ENCODE measurements at regions not wholly inside any gene's neighbourhood (a gene's known extent, or its start where the extent isn't known, plus 50 kb on each side); places are given as distances from the start of the nearest gene placed in this dataset.

- Histone ChIP-seq H3K27ac (no peak overlapping the region), H3K4me3 (ENCODE audit: low read depth, low read length) (no peak overlapping the region), H3K36me3 (replicated peaks) (no peaks in the 10 kb centered on the region), H3K27me3 (replicated peaks) (no peaks in the 10 kb centered on the region)
- no peak for TF ChIP-seq CTCF (IDR thresholded peaks at IDR 0.05; ENCODE audit: low read depth, low read length, missing control alignments)
- no peak for DNase-seq
- in situ Hi-C loops (cut with HindIII; ENCODE audit: low pct_ligation_motif_present, low sequenced_read_pairs) = no loop called here
Observed at GRCh38 chr15:93241696-93242585, 152.9 kb upstream of the RGMA start.

GRCh38 chr15:93239993-93240392 is 151.0 kb upstream of the RGMA start:
- H3K36me3 ChIP-seq (replicated peaks) = no peaks in the 10 kb centered on the region
- no peaks in the 10 kb centered on the region for H3K27me3 ChIP-seq (replicated peaks)
- TF ChIP-seq CTCF (IDR thresholded peaks at IDR 0.05; ENCODE audit: low read depth, low read length, missing control alignments) = no peak
- in situ Hi-C loops (cut with HindIII; ENCODE audit: low pct_ligation_motif_present, low sequenced_read_pairs) = no loop called here
- no peak overlapping the region for H3K27ac ChIP-seq
- no peak overlapping the region for H3K4me3 ChIP-seq (ENCODE audit: low read depth, low read length)
- no peak for DNase-seq

GRCh38 chr15:93239591-93239990 is 150.6 kb upstream of the RGMA start:
- Histone ChIP-seq H3K4me3 (ENCODE audit: low read depth, low read length) (no peak overlapping the region), H3K36me3 (replicated peaks) (no peaks in the 10 kb centered on the region), H3K27me3 (replicated peaks) (no peaks in the 10 kb centered on the region), H3K27ac (no peak overlapping the region)
- in situ Hi-C loops (cut with HindIII; ENCODE audit: low pct_ligation_motif_present, low sequenced_read_pairs) = no loop called here
- TF ChIP-seq CTCF (IDR thresholded peaks at IDR 0.05; ENCODE audit: low read depth, low read length, missing control alignments) = no peak
- no peak for DNase-seq

- Histone ChIP-seq H3K27ac (no peak overlapping the region), H3K4me3 (ENCODE audit: low read depth, low read length) (no peak overlapping the region), H3K36me3 (replicated peaks) (no peaks in the 10 kb centered on the region), H3K27me3 (replicated peaks) (no peaks in the 10 kb centered on the region)
- in situ Hi-C loops (cut with HindIII; ENCODE audit: low pct_ligation_motif_present, low sequenced_read_pairs) = no loop called here
- DNase-seq = no peak
- no peak for TF ChIP-seq CTCF (IDR thresholded peaks at IDR 0.05; ENCODE audit: low read depth, low read length, missing control alignments)
Observed at GRCh38 chr15:93238641-93239040, 149.6 kb upstream of the RGMA start.

GRCh38 chr15:93235926-93236780 is 147.1 kb upstream of the RGMA start:
- no peak overlapping the region for H3K4me3 ChIP-seq (ENCODE audit: low read depth, low read length)
- in situ Hi-C loops (cut with HindIII; ENCODE audit: low pct_ligation_motif_present, low sequenced_read_pairs) = no loop called here
- DNase-seq = no peak
- no peak overlapping the region for H3K27ac ChIP-seq
- no peaks in the 10 kb centered on the region for H3K27me3 ChIP-seq (replicated peaks)
- TF ChIP-seq CTCF (IDR thresholded peaks at IDR 0.05; ENCODE audit: low read depth, low read length, missing control alignments) = no peak
- no peaks in the 10 kb centered on the region for H3K36me3 ChIP-seq (replicated peaks)

All from brain microvascular endothelial cell (primary cell).